ENCODE measurements at regions not wholly inside any gene's neighbourhood (a gene's known extent, or its start where the extent isn't known, plus 50 kb on each side); places are given as distances from the start of the nearest gene placed in this dataset.

DNA sequence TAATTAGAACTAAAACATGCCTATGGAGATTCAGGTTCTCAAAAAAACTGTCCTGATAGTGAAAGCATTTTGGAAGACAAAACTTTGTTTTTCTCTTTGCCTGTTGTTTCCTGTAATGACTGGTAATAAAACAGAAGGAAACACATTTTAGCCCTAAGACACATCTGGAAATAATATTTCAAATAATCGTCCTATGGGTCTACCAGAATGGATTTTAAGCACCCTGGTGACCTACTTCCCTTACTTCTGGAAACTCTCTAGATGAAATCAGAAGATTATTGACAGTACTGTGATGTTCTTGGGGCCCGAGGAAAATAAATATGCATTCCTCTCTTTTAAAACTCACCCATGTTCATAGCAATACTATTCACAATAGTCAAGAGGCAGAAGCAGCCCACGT, 110.1 kb upstream of the TLE4 start:
- no peaks in the 10 kb centered on the region for H3K9me3 Mint-ChIP-seq
- no peak overlapping the region for H3K4me3 Mint-ChIP-seq
- H3K36me3 Mint-ChIP-seq (ENCODE audit: low read depth), result no peaks in the 10 kb centered on the region
- no peak for DNase-seq
- H3K27me3 Mint-ChIP-seq, result peaks cover 8% of the 10 kb centered on the region
- no peak overlapping the region for H3K27ac Mint-ChIP-seq
- H3K4me1 Mint-ChIP-seq (ENCODE audit: low read depth), result no peaks in the 10 kb centered on the region

DNA sequence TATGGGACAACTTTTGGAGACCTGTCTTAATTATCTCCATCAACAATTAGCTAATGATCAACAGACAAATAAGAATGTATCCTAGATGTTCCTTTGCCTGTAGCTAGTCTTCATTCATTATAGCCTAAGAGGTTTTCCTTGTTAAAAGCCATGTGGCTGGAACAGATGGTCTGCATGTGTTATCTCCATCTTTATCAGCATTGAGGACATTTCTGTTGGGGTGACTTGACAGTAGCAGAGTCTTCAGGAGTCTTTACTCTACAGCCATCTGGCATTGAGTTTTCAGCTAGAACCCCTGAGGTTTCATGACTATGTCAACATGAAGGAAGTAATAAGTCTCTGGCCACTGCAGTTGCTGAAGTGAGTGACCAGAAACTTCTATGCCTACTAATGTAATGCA, 106.6 kb upstream of the TLE4 start:
- H3K9me3 Mint-ChIP-seq, result no peaks in the 10 kb centered on the region
- no peak for DNase-seq
- H3K36me3 Mint-ChIP-seq (ENCODE audit: low read depth), result no peaks in the 10 kb centered on the region
- no peak overlapping the region for H3K4me3 Mint-ChIP-seq
- H3K27me3 Mint-ChIP-seq, result no peaks in the 10 kb centered on the region
- H3K27ac Mint-ChIP-seq, result no peak overlapping the region
- peaks cover 12% of the 10 kb centered on the region for H3K4me1 Mint-ChIP-seq (ENCODE audit: low read depth)

GRCh38 chr9:79469164-79469563, 102.6 kb upstream of the TLE4 start:
- no peak for DNase-seq
- Mint-ChIP-seq H3K27ac (no peak overlapping the region), H3K4me1 (ENCODE audit: low read depth) (peaks cover 21% of the 10 kb centered on the region), H3K27me3 (no peaks in the 10 kb centered on the region), H3K4me3 (no peak overlapping the region), H3K9me3 (no peaks in the 10 kb centered on the region), H3K36me3 (ENCODE audit: low read depth) (no peaks in the 10 kb centered on the region)

DNA sequence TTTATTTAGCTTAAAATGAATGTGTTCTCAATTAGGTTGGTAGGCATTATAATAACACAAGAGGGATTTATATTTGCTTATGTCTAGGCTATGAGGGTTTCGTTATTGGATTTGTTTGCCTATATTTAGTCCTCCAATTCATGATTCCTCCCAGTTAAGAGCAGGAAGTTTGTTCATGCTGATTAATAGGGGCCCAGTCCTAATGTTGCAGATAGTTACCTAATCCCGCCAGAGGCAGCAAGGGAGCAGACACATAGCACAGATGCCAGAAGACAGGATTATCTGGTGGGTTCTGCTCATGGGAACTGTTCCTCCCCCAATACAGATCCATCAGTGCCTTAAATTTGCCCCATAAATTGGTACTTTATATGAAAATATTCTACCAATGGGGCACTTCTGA, 100.8 kb upstream of the TLE4 start:
- no peak overlapping the region for H3K27ac Mint-ChIP-seq
- H3K4me3 Mint-ChIP-seq, result no peak overlapping the region
- H3K9me3 Mint-ChIP-seq, result no peaks in the 10 kb centered on the region
- DNase-seq, result no peak
- H3K36me3 Mint-ChIP-seq (ENCODE audit: low read depth), result no peaks in the 10 kb centered on the region
- H3K4me1 Mint-ChIP-seq (ENCODE audit: low read depth), result peaks cover 21% of the 10 kb centered on the region
- H3K27me3 Mint-ChIP-seq, result no peaks in the 10 kb centered on the region

- Mint-ChIP-seq H3K27me3 (no peaks in the 10 kb centered on the region), H3K4me1 (ENCODE audit: low read depth) (peaks cover 21% of the 10 kb centered on the region), H3K4me3 (no peak overlapping the region), H3K36me3 (ENCODE audit: low read depth) (no peaks in the 10 kb centered on the region), H3K9me3 (no peaks in the 10 kb centered on the region), H3K27ac (no peak overlapping the region)
- DNase-seq, result no peak
Measured at GRCh38 chr9:79471580-79472543, 99.9 kb upstream of the TLE4 start.

DNA sequence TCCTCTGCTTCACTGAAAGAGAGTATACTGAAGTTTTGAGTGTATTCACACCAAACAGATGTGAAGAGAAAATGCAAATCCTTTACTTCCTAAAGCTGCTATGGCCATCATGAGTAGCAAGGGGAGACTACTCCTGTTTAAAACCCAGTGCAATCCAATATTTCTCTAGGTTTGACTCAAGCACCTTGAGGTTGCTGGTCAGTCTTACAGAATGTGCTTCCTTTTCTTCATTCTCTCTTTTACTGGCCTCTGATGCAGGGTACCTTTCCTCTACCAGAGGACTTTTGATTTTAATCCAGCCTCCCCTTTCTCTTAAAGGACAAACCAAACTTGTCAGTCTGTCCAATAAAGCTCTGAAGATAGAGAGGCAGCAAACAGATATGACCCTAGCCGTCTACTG, 98.1 kb upstream of the TLE4 start:
- no peak overlapping the region for H3K27ac Mint-ChIP-seq
- no peaks in the 10 kb centered on the region for H3K9me3 Mint-ChIP-seq
- no peak for DNase-seq
- no peak overlapping the region for H3K4me3 Mint-ChIP-seq
- H3K27me3 Mint-ChIP-seq, result no peaks in the 10 kb centered on the region
- no peaks in the 10 kb centered on the region for H3K36me3 Mint-ChIP-seq (ENCODE audit: low read depth)
- peaks cover 31% of the 10 kb centered on the region for H3K4me1 Mint-ChIP-seq (ENCODE audit: low read depth)

DNA sequence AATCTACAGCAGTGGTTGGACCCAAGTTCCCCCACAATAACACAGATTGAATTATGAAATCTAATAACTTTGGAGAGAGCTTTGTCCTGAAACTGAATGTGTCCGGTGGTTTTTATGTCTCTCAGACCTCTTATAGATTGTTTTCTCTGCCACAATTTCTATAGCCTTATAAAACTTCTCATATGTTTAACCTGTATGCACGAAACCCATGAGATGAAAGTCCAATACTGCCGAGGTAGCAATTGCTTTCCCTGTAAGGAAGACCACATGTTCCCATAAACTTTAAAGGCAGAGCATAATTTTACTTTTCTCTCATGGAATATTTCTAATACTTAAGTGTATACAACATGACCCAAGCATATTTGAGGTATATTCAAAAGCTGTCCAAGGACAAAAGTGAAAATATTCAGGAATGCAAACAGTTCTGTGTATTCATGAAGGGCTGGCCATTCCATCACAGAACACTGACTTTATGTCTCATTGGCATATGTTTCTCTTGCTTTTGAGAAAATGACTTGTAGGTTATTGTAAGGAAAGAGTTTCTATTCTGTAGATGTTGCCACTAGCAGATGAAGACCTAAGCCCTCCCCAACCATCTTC, 94.4 kb upstream of the TLE4 start:
- Mint-ChIP-seq H3K4me3 (no peak overlapping the region), H3K36me3 (ENCODE audit: low read depth) (no peaks in the 10 kb centered on the region), H3K27me3 (no peaks in the 10 kb centered on the region), H3K4me1 (ENCODE audit: low read depth) (peaks cover 16% of the 10 kb centered on the region), H3K9me3 (no peaks in the 10 kb centered on the region), H3K27ac (no peak overlapping the region)
- no peak for DNase-seq

DNA sequence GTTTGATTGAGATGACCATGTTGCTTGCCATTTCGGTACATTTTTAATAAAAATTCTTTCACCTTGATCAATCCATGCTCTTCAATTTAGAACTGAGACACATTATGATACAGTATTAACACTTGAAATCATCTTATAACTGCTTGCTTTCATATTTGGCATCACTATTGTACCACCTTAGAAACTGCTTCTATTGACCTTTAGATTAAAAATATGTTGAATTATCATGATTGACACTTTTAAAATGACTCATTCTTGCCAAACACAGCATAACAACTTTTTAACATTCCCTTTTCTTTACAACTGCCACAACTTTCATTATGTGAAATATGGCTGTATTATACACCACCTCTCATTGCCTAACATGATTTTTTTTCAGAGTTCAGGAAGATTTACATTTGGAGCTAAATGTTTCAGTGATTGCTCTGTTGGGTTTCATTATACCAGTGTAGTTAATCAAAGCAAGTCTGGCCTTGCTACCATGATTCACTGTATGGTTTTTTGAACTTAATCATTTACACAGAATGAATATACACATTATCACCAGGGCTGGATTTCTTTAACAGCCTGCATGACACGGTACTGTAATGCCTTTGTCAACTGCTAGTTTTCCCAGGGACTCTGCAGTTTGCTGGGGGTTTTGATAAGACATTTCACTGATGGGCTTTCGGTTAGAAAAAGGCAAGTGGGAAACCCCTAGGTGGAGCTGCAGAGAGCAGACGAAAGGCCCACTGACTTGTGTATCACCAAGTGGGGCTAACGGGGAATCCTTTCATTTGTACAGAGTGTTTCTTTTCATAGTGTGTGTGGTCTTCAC, 93.6 kb upstream of the TLE4 start:
- Mint-ChIP-seq H3K27me3 (no peaks in the 10 kb centered on the region), H3K36me3 (ENCODE audit: low read depth) (no peaks in the 10 kb centered on the region), H3K9me3 (no peaks in the 10 kb centered on the region), H3K4me3 (no peak overlapping the region), H3K27ac (peak overlapping the region; percentile 14), H3K4me1 (ENCODE audit: low read depth) (peaks cover 13% of the 10 kb centered on the region)
- DNase-seq, result no peak

- no peak overlapping the region for H3K4me3 Mint-ChIP-seq
- H3K27me3 Mint-ChIP-seq, result no peaks in the 10 kb centered on the region
- H3K9me3 Mint-ChIP-seq, result no peaks in the 10 kb centered on the region
- H3K4me1 Mint-ChIP-seq (ENCODE audit: low read depth), result peaks cover 13% of the 10 kb centered on the region
- no peaks in the 10 kb centered on the region for H3K36me3 Mint-ChIP-seq (ENCODE audit: low read depth)
- DNase-seq, result no peak
- no peak overlapping the region for H3K27ac Mint-ChIP-seq
Measured at GRCh38 chr9:79480639-79481038, 91.1 kb upstream of the TLE4 start.

DNA sequence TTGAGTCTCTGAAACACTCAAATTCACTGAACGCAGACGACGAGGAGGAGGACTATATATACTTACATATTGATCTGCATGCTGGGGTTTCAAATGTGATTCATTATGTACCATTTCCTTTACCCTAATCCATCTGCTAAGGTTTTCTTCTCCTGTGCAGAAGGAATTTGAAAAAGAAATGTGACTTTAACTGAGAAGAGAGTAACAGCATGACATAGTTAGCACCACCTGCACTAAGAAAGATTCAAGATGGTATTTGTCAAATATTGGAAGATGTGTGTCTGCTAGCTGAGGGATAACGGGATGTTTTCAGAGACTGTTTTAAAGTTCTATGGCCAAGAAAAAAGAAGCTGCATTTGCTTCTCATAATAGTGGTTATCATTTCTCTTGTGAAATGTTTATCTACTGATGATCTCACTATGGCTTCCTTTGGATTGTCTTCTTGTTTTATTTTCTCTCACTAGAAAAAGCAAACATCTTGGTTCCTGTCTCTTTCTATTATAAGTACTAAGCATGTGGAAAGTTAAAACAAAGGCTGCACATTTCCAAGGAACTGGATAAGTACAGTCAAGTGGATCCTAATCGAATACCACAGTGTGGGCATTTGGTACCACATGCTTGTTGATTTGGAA, 89.8 kb upstream of the TLE4 start:
- no peak overlapping the region for H3K4me3 Mint-ChIP-seq
- no peaks in the 10 kb centered on the region for H3K27me3 Mint-ChIP-seq
- peaks cover 13% of the 10 kb centered on the region for H3K4me1 Mint-ChIP-seq (ENCODE audit: low read depth)
- H3K27ac Mint-ChIP-seq, result no peak overlapping the region
- H3K9me3 Mint-ChIP-seq, result no peaks in the 10 kb centered on the region
- no peak for DNase-seq
- no peaks in the 10 kb centered on the region for H3K36me3 Mint-ChIP-seq (ENCODE audit: low read depth)

- no peak for DNase-seq
- no peak overlapping the region for H3K4me3 Mint-ChIP-seq
- H3K4me1 Mint-ChIP-seq (ENCODE audit: low read depth), result no peaks in the 10 kb centered on the region
- no peaks in the 10 kb centered on the region for H3K27me3 Mint-ChIP-seq
- no peaks in the 10 kb centered on the region for H3K9me3 Mint-ChIP-seq
- H3K27ac Mint-ChIP-seq, result no peak overlapping the region
- no peaks in the 10 kb centered on the region for H3K36me3 Mint-ChIP-seq (ENCODE audit: low read depth)
Measured at GRCh38 chr9:79485258-79485657, 86.5 kb upstream of the TLE4 start.

GRCh38 chr9:79489261-79490000, 82.3 kb upstream of the TLE4 start:
- Mint-ChIP-seq H3K27ac (no peak overlapping the region), H3K36me3 (ENCODE audit: low read depth) (no peaks in the 10 kb centered on the region), H3K4me3 (no peak overlapping the region), H3K4me1 (ENCODE audit: low read depth) (no peaks in the 10 kb centered on the region), H3K9me3 (peaks cover 14% of the 10 kb centered on the region), H3K27me3 (no peaks in the 10 kb centered on the region)
- DNase-seq, result no peak

GRCh38 chr9:79490657-79491248, 81.0 kb upstream of the TLE4 start:
- peaks cover 14% of the 10 kb centered on the region for H3K9me3 Mint-ChIP-seq
- no peaks in the 10 kb centered on the region for H3K27me3 Mint-ChIP-seq
- no peak for DNase-seq
- no peak overlapping the region for H3K4me3 Mint-ChIP-seq
- H3K4me1 Mint-ChIP-seq (ENCODE audit: low read depth), result no peaks in the 10 kb centered on the region
- no peaks in the 10 kb centered on the region for H3K36me3 Mint-ChIP-seq (ENCODE audit: low read depth)
- H3K27ac Mint-ChIP-seq, result no peak overlapping the region
